Ascending aorta (tissue), 2 donors: ENCODE measurements at regions not wholly inside any gene's neighbourhood (a gene's known extent, or its start where the extent isn't known, plus 50 kb on each side); places are given as distances from the start of the nearest gene placed in this dataset.

Experiments
- DNase-seq, 2 donors: peaks; one replicate each; pipeline ENCODE4 v3.0.0-alpha.2; 2019; ENCODE audit warnings: low spot score in 2 of 2
- H3K27ac ChIP-seq, 2 donors: fragments of 200-600 bp; sonication (generic); one replicate each; pipeline ENCODE4 v1.5.1; 2016 to 2017; ENCODE audit warnings: mild to moderate bottlenecking in 1 of 2
- H3K27me3 ChIP-seq: fragments of 200-600 bp; sonication (generic); one replicate; pipeline ENCODE4 v1.5.1; 2017
- H3K36me3 ChIP-seq, 2 donors: fragments of 200-600 bp; sonication (generic); one replicate each; pipeline ENCODE4 v1.5.1; 2016
- H3K4me1 ChIP-seq, 2 donors: fragments of 200-600 bp; sonication (generic); one replicate each; pipeline ENCODE4 v1.5.1; 2016 to 2017; ENCODE audit warnings: mild to moderate bottlenecking in 1 of 2
- H3K4me3 ChIP-seq, 2 donors: fragments of 200-600 bp; sonication (generic); one replicate each; pipeline ENCODE4 v1.5.1; 2016 to 2017; ENCODE audit warnings: mild to moderate bottlenecking in 1 of 2
- H3K9me3 ChIP-seq, 2 donors: fragments of 200-600 bp; sonication (generic); one replicate each; pipeline ENCODE4 v1.5.1; 2016
- CTCF ChIP-seq, 3 experiments: fragments of 200-600 bp in 2 of 3; fragments of 450-650 bp in 1 of 3; sonication (generic) in 2 of 3; IDR thresholded peaks; one replicate each; pipeline ENCODE4 v1.5.1; 2016 to 2019; ENCODE audit warnings: antibody characterized with exemption in 3 of 3, mild to moderate bottlenecking in 1 of 3, moderate library complexity in 1 of 3
- intact Hi-C: fragments of 100-400 bp; cut with DNase I; formaldehyde crosslinking; loops from one replicate; pipeline ENCODE4 v1.15.1; 2023

- no peaks in the 10 kb centered on the region for H3K4me1 ChIP-seq
- no peak overlapping the region for H3K4me3 ChIP-seq
- no peak for DNase-seq
- H3K36me3 ChIP-seq, result no peaks in the 10 kb centered on the region
- no peaks in the 10 kb centered on the region for H3K9me3 ChIP-seq
- no peak overlapping the region for H3K27ac ChIP-seq
- intact Hi-C loops, result no loop called here
- no peak for TF ChIP-seq CTCF (IDR thresholded peaks at IDR 0.05)
- no peaks in the 10 kb centered on the region for H3K27me3 ChIP-seq
Measured at GRCh38 chr14:38882533-38882932, 220.5 kb downstream of the SEC23A start.

GRCh38 chr14:38880643-38881524 lies 222.2 kb downstream of the SEC23A start:
- Histone ChIP-seq H3K4me3 (no peak overlapping the region), H3K36me3 (no peaks in the 10 kb centered on the region), H3K4me1 (no peaks in the 10 kb centered on the region), H3K27ac (no peak overlapping the region), H3K27me3 (no peaks in the 10 kb centered on the region), H3K9me3 (no peaks in the 10 kb centered on the region)
- intact Hi-C loops, result no loop called here
- DNase-seq, result no peak
- TF ChIP-seq CTCF (IDR thresholded peaks at IDR 0.05), result no peak

GRCh38 chr14:38877744-38878388 lies 225.2 kb downstream of the SEC23A start:
- H3K4me3 ChIP-seq, result no peak overlapping the region
- H3K4me1 ChIP-seq, result no peaks in the 10 kb centered on the region
- no peaks in the 10 kb centered on the region for H3K9me3 ChIP-seq
- no peak for TF ChIP-seq CTCF (IDR thresholded peaks at IDR 0.05)
- H3K27ac ChIP-seq, result no peak overlapping the region
- H3K36me3 ChIP-seq, result no peaks in the 10 kb centered on the region
- no peak for DNase-seq
- H3K27me3 ChIP-seq, result no peaks in the 10 kb centered on the region
- intact Hi-C loops, result loop anchor here (10.0 kb wide), 1 partner anchor 137 kb away; no protein-coding TSS in a partner anchor

GRCh38 chr14:38874721-38875120 lies 228.3 kb downstream of the SEC23A start:
- intact Hi-C loops, result loop anchor here (10.0 kb wide), 1 partner anchor 140 kb away; no protein-coding TSS in a partner anchor
- Histone ChIP-seq H3K36me3 (no peaks in the 10 kb centered on the region), H3K4me1 (no peaks in the 10 kb centered on the region), H3K4me3 (no peak overlapping the region), H3K27me3 (no peaks in the 10 kb centered on the region), H3K27ac (no peak overlapping the region), H3K9me3 (no peaks in the 10 kb centered on the region)
- TF ChIP-seq CTCF (IDR thresholded peaks at IDR 0.05), result no peak
- DNase-seq, result no peak

- DNase-seq, result no peak
- intact Hi-C loops, result loop anchor here (10.0 kb wide), 1 partner anchor 141 kb away; no protein-coding TSS in a partner anchor
- H3K9me3 ChIP-seq, result no peaks in the 10 kb centered on the region
- no peaks in the 10 kb centered on the region for H3K27me3 ChIP-seq
- no peak overlapping the region for H3K27ac ChIP-seq
- TF ChIP-seq CTCF (IDR thresholded peaks at IDR 0.05), result no peak
- H3K4me1 ChIP-seq, result no peaks in the 10 kb centered on the region
- no peak overlapping the region for H3K4me3 ChIP-seq
- no peaks in the 10 kb centered on the region for H3K36me3 ChIP-seq
Measured at GRCh38 chr14:38873941-38874612, 229.0 kb downstream of the SEC23A start.
